CD1c-positive myeloid dendritic cell (primary cell): ENCODE measurements at regions not wholly inside any gene's neighbourhood (a gene's known extent, or its start where the extent isn't known, plus 50 kb on each side); places are given as distances from the start of the nearest gene placed in this dataset.

Experiments used
- DNase-seq: peaks from one replicate; pipeline ENCODE4 v3.0.0-alpha.2; 2016; ENCODE audit errors: extremely low spot score

GRCh38 chr6:12221856-12222255 lies 68.3 kb upstream of the EDN1 start:
- no peak for DNase-seq

- DNase-seq = no peak
Observed at GRCh38 chr6:12222405-12223366, 67.5 kb upstream of the EDN1 start.

- DNase-seq = no peak
Observed at GRCh38 chr6:12223383-12223782, 66.8 kb upstream of the EDN1 start.

- no peak for DNase-seq
Observed at GRCh38 chr6:12224251-12224650, 65.9 kb upstream of the EDN1 start.

- DNase-seq = no peak
Observed at GRCh38 chr6:12228447-12229146, 61.6 kb upstream of the EDN1 start.

- no peak for DNase-seq
Observed at GRCh38 chr6:12229332-12229731, 60.8 kb upstream of the EDN1 start.

- no peak for DNase-seq
Observed at GRCh38 chr6:12230523-12230922, 59.6 kb upstream of the EDN1 start.

- peak; percentile 81 for DNase-seq
Observed at GRCh38 chr6:12232339-12232738, 57.8 kb upstream of the EDN1 start.

GRCh38 chr6:12232821-12233220 lies 57.3 kb upstream of the EDN1 start:
- DNase-seq = no peak

- DNase-seq = peak; percentile 88
Observed at GRCh38 chr6:12233693-12234571, 56.2 kb upstream of the EDN1 start.

GRCh38 chr6:12235341-12235740 lies 54.8 kb upstream of the EDN1 start:
- DNase-seq = peak; percentile 51

GRCh38 chr6:12238219-12238618 lies 51.9 kb upstream of the EDN1 start:
- peak; percentile 97 for DNase-seq
